ENCODE measurements at regions not wholly inside any gene's neighbourhood (a gene's known extent, or its start where the extent isn't known, plus 50 kb on each side); places are given as distances from the start of the nearest gene placed in this dataset.

- Histone ChIP-seq H2BK120ac (replicated peaks; ENCODE audit: low read depth, low read length) (no peak overlapping the region), H3K56ac (replicated peaks; ENCODE audit: insufficient read length, low read depth, low read length) (no peak overlapping the region), H2AK5ac (ENCODE audit: low read depth, low read length) (no peak overlapping the region), H3K36me3 (ENCODE audit: control insufficient read depth in 2 of 4, insufficient read depth in 4 of 4, low read length in 3 of 4) (no peaks in the 10 kb centered on the region), H3K18ac (ENCODE audit: extremely low read depth, low read length) (no peak overlapping the region), H4K91ac (replicated peaks; ENCODE audit: insufficient read length, low read length) (no peak overlapping the region), H3K4me3 (ENCODE audit: extremely low read depth in 1 of 4, insufficient read depth in 2 of 4, low read depth in 3 of 4, low read length in 4 of 4) (no peak overlapping the region), H3K23ac (ENCODE audit: insufficient read length) (no peak overlapping the region), H3K14ac (ENCODE audit: insufficient read length) (no peak overlapping the region), H3K79me1 (ENCODE audit: low read depth, low read length) (no peaks in the 10 kb centered on the region), H3K4me1 (replicated peaks in 1 of 4; ENCODE audit: control insufficient read depth in 3 of 4, insufficient read depth in 4 of 4, low read length in 3 of 4) (no peaks in the 10 kb centered on the region), H4K8ac (ENCODE audit: extremely low read depth, insufficient read depth, low read length) (no peak overlapping the region), H3K27me3 (replicated peaks in 1 of 4; ENCODE audit: control insufficient read depth in 3 of 4, extremely low read depth in 1 of 4, insufficient read depth in 3 of 4, low read length in 3 of 4) (no peaks in the 10 kb centered on the region), H2AFZ (ENCODE audit: low read length) (no peak overlapping the region), H3K4me2 (ENCODE audit: insufficient read depth in 1 of 2, low read depth in 2 of 2, low read length in 2 of 2) (no peak overlapping the region), H4K20me1 (replicated peaks in 1 of 2; ENCODE audit: control insufficient read depth in 1 of 2, insufficient read depth in 2 of 2, low read length in 2 of 2) (no peaks in the 10 kb centered on the region), H3K23me2 (ENCODE audit: low read depth, low read length) (no peaks in the 10 kb centered on the region), H3K9me3 (ENCODE audit: insufficient read depth in 2 of 2, low read depth in 1 of 2, low read length in 1 of 2) (no peaks in the 10 kb centered on the region), H3K79me2 (ENCODE audit: control insufficient read depth in 1 of 2, insufficient read depth in 2 of 2, low read length in 2 of 2) (no peaks in the 10 kb centered on the region), H3K9ac (replicated peaks in 1 of 4; ENCODE audit: extremely low read depth in 1 of 4, low read depth in 3 of 4, low read length in 3 of 4) (no peak overlapping the region), H2BK15ac (ENCODE audit: low read length) (no peak overlapping the region), H4K5ac (ENCODE audit: insufficient read length, low read depth, low read length) (no peak overlapping the region), H2BK5ac (ENCODE audit: low read depth, low read length) (no peak overlapping the region), H3K4ac (replicated peaks; ENCODE audit: insufficient read length, low read depth, low read length) (no peak overlapping the region), H3K27ac (ENCODE audit: low read depth, low read length) (no peak overlapping the region), H2BK12ac (ENCODE audit: low read depth, low read length) (no peak overlapping the region), H2BK20ac (ENCODE audit: low read length) (no peak overlapping the region)
- DNase-seq (ENCODE audit: low read depth in 1 of 2, low spot score in 2 of 2) (no peak), FAIRE-seq (no peak)
- WGBS, 2 experiments (ENCODE audit: extremely low coverage in 1 of 2, insufficient coverage in 1 of 2, insufficient read length in 1 of 2, insufficient replicate concordance in 2 of 2, low coverage in 1 of 2, low lambda C conversion rate in 2 of 2, missing lambda C conversion rate in 1 of 2), result 92% methylated on average over 1 of the region's 1 CpG; no CpG with 5 or more reads in 1 of the 2 experiments
- CTCF ChIA-PET (ENCODE audit: partially characterized antibody), result interaction anchor here (0.9 kb wide), 1 partner anchor 480 kb away, joined by 3 read pairs; no protein-coding TSS in a partner anchor
- POLR2A ChIA-PET (ENCODE audit: partially characterized antibody), result no interaction called here
- no peak for TF ChIP-seq CHD7 (IDR thresholded peaks at IDR 0.05; ENCODE audit: insufficient replicate concordance, low read length)
Measured at GRCh38 chr12:18799561-18799960, 61.6 kb downstream of the CAPZA3 start.

All from H1 (cell line).